K562 (cell line): ENCODE measurements at regions not wholly inside any gene's neighbourhood (a gene's known extent, or its start where the extent isn't known, plus 50 kb on each side); places are given as distances from the start of the nearest gene placed in this dataset.

Experiments
- ATF4 ChIP-seq: fragments of 450-650 bp; formaldehyde crosslinking; IDR thresholded peaks from 2 replicates; pipeline ENCODE4 v1.4.0; 2022; ENCODE audit warnings: mild to moderate bottlenecking, moderate library complexity
- CHAMP1 ChIP-seq: fragments of 450-650 bp; IDR thresholded peaks from 2 replicates; pipeline ENCODE4 v1.6.1; 2016; ENCODE audit warnings: mild to moderate bottlenecking
- IRF2 ChIP-seq: sonication (generic); formaldehyde crosslinking; IDR thresholded peaks from 2 replicates; pipeline ENCODE4 v1.8.1; 2022; ENCODE audit warnings: mild to moderate bottlenecking, missing genetic modification reagents
- ZBTB49 ChIP-seq: sonication (generic); formaldehyde crosslinking; IDR thresholded peaks from 2 replicates; pipeline ENCODE4 v1.8.0; 2022; ENCODE audit warnings: missing genetic modification reagents, mild to moderate bottlenecking, borderline replicate concordance

GRCh38 chr2:240232264-240232915 lies 91.9 kb upstream of the OTOS start (continued):
- TF ChIP-seq CHAMP1 (no peak), ATF4 (CRISPR knock-in tag) (no peak), ZBTB49 (CRISPR knock-in tag) (no peak), IRF2 (CRISPR knock-in tag) (no peak)
